Erythroblast (primary cell): ENCODE measurements at regions not wholly inside any gene's neighbourhood (a gene's known extent, or its start where the extent isn't known, plus 50 kb on each side); places are given as distances from the start of the nearest gene placed in this dataset.

Source experiments
- GATA1 ChIP-seq: IDR thresholded peaks from 2 replicates; pipeline ENCODE4 v1.6.1; 2011; ENCODE audit warnings: low read depth, mild to moderate bottlenecking, control low read depth, low read length, moderate library complexity
- POLR2A ChIP-seq: IDR thresholded peaks from 2 replicates; pipeline ENCODE4 v1.6.1; 2011; ENCODE audit warnings: mild to moderate bottlenecking, low read length

DNA sequence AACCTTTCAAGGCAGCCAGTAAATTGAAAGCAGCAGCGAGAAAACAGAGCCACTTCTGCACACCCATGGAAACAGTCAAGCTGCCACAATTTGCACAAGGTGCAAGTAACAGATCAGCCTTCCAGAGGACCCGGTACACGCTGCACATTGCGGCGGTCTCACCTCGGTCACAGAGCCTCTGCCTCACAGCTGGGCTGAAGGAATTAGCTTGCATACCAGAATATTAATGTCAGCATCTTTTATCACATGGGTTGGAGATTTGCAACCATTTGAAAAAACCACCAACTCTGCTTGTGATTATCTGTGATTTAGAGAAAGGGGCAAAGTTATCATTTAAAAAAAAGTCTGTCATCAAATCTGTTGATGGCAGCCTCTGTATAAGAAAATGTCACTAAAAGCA lies 330.5 kb upstream of the TCF4 start:
- TF ChIP-seq POLR2A (no peak), GATA1 (no peak)
